Activated CD4-positive, alpha-beta T cell treated with anti-CD3 and anti-CD28 coated beads for 48 hours (primary cell): ENCODE measurements at regions not wholly inside any gene's neighbourhood (a gene's known extent, or its start where the extent isn't known, plus 50 kb on each side); places are given as distances from the start of the nearest gene placed in this dataset.
"Not testable (repeated sequence)": the region's sequence is repeated elsewhere in the genome, so short reads cannot be mapped to it uniquely, and the experiment has no call there.

ENCODE experiments used
- DNase-seq: peaks from one replicate; pipeline ENCODE4 v3.0.0-alpha.2; 2020

DNA sequence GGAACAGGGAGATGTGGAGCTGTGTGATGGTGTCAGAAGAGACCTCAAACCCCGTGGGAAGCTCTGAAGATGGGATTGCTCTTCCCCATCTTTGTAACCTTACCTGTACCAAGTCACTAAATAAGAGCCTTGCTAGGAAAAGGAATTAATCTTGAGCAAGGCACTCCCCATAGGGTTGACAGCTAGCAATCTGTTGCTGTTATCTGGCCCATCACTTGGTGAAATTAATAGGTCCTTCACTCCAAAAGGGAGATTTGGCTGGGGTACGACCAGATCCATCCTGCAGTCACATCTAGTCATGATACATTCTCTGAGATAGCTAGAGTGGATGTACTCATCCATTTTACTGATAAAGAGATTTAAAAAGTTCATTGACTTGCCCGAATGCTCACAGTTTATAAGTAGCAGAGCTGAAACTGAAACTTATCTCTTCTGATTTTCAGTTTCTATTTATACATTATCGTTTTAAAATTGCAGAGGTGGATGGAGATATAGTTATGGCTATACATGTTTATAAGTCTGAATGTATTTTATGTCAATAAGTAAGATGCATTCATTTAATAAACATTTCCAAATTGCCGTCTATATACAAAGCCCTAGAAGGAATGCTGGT is 299.1 kb upstream of the MCTP2 start:
- DNase-seq, result no peak

DNA sequence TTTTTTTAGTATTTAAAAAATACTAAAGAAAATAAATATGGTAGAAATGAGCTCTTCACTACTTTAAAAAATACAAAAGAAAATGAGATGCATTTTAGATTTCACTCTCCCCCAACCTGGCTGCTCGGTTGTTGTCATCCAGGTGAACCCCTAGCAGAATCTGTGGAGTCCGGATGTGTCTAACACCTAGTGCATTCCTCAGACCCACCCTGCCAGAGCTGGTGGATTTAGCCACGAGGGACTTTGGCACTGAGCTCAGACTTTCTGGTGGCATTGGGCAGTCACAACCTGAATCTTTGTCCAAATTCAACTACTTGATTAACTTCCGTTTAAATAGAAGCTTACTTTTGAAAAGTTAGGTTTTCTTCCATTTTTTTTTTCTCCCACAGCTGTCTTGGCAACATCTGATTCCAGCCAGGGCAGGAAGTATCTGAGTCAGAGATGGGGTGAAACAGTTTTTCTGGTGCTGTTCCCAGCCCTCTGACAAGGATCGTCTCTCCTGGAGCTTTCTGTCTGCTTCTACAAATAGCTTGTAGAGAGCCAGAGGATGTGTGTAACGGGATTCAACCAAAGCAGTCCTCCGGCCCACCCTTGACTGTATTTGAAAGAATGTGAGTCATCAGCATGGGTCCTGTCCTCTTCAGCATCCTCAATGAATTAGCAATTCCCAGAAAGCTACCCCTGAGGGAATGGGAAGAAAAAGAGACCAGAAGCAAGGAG is 301.8 kb upstream of the MCTP2 start:
- DNase-seq, result no peak

DNA sequence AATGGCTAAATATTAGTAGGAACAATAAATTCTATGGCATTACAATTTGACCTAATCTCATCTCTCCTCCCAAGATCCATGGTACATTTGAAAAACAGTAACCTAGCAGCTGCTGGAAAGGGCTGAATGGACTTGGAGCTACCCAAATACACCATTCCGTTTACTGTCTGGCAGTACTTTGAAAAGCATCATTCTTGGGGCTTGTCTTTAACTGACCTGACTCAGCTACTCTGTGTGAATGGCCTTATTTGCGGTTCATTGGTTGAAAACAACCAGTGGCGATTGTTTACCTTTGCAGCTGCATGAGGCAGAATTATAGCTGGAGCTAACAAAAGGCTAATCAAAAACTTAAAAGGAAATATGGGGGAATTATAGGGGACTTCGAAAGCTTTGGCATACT is 311.2 kb upstream of the MCTP2 start:
- DNase-seq, result no peak

DNA sequence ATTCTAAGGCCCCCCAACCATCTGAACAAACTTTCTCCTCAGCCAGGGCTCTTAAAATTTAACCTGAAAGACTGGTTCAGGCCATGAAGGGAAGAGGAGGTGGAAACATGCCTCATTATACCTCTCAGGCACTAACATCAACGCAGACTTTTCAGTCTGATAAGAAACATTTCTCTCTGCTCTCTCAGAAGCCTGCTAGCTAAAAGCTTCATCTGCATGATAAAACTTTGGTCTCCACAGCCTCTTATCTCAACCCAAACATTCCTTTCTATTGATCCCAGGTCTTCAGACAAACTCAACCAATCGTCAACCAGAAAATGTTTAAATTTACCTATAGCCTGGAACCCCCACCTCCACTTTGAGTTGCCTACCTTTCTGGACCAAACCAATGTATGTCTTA is 312.6 kb upstream of the MCTP2 start:
- not testable (repeated sequence) for DNase-seq

DNA sequence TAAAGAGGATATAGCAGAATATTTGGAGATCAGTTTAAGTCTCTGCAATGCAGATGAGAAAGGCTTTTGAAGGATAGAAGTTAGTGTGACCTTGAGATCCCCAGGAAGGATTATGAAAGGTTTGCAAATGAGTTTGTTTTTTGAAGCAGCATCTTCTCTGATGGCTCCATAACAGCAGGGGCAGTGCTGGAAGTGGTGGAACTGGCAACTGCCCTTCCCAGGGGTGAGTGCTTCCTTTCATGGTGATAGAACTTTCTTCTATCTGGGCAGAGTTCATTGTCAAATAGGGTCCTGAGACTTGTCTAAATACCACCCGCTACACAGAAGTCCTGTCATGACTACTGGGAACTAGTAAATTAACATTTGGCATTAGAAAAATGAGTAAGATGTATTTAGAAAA is 314.2 kb upstream of the MCTP2 start:
- DNase-seq, result no peak

DNA sequence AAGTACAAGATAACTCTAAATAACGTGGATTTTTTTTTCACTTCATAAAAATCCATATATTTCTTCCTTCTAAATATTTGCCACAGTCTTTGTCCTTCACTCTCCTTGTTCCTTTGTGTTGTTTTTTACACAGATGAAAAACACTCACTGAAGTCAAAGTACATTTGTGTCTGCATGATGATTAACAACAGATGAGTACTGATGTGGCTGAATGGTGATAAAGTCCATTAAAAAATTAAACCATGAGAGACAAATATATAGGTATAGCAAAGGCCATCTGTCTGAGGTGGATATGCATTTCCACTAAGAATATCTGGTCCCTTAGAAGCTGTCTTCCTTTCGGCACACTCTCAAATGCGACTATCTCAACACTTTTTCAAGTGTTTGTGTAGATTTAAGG is 317.5 kb upstream of the MCTP2 start:
- no peak for DNase-seq

DNA sequence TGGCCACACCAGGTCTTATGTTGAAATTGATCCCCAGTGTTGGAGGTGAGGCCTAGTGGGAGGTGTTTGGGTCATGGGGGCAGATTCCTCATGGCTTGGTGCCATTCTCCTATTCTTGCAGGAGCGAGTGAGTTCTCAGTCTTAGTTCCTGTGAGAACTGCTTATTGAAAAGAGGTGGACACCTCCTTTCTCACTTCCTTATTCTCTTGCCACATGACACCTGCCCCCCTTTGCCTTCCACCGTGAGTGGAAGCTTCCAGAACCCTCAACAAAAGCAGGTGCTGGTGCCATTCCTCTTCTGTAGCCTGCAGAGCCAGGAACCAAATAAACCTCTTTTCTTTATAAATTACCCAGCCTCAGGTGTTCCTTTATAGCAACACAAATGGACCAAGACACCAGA is 318.1 kb upstream of the MCTP2 start:
- no peak for DNase-seq

DNA sequence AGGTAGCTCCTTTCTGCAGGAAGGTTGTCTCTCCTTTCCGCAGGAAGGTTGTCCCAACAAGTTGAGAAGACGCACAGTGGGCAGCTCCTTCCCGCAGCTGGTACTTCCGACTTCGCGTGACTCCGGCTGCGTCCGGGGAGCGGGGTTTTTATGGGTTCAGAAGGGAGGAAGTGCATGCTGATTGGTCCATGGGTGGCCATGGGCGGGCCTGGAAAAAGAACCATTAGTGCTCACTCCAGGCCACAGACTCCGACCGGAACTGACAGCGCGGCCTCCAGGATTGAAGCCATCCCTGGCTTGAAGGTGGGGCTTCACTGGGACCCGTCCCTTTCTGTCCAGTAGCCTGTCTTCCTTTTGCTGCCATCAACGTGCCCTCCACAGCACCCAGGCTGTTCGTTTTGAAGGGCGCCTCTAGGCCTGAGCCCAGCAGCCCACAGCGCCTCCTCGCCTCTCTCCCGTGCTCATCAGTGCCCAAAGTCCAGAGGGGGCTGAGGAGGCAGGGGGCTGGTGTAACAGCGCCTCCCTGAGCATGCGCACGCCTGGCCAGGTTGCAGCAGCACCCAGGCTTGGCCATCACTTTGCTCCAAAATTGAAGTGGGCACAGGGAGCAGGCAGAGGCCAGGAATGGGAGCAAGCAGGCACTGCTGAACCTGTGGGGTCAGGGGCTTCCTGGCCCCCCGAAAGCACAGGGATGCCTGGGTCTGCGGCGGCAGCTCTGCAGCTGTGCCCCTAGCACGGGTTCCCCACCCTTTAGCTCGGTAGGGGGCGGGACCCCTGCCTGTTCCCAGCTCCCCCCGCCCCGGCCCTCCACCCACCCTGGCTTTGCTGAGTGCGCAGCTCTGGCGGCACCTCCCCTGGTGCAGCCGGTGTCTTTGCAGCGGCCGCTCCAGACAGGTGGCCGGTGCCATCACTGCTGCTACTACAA is 330.6 kb upstream of the MCTP2 start:
- DNase-seq, result no peak

DNA sequence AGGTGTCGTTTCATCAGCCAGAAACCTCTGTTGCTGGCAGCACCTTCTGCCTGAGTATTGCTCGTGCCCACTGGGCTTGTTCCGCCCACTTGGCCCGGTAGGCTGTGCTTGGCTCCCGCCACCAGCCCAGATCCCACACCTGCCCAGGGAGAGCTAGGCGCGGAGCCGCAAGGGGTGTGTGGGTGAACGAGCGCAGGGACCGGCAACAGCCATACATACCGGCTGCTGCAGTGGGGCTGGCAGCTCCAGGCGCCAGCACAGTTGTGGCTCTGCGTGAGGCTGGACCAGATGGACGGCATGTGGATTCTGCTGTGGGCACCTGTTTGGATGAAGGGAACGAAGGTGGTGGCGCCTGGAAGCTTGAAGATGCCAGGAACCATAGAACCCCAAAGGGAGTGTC is 331.5 kb upstream of the MCTP2 start:
- DNase-seq, result no peak

DNA sequence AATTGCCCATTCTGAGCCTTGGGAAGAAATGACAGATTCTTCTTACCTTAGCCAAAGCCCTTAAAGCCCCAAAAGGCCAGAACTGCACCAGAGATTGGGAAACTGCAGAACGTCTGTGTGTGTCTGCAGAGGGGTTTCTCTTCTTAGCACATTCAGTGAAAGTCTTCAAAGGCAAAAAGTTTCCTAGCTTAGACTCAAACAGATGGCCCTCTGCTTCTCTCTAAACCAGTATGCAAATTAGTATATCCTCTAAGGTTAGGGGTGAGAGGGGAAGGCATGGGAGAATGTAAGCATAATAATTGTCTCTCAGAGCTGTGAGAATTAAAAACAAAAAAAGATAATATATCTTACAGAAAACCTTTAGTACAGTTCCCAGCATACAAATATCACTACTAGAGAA is 334.0 kb upstream of the MCTP2 start:
- DNase-seq, result no peak

DNA sequence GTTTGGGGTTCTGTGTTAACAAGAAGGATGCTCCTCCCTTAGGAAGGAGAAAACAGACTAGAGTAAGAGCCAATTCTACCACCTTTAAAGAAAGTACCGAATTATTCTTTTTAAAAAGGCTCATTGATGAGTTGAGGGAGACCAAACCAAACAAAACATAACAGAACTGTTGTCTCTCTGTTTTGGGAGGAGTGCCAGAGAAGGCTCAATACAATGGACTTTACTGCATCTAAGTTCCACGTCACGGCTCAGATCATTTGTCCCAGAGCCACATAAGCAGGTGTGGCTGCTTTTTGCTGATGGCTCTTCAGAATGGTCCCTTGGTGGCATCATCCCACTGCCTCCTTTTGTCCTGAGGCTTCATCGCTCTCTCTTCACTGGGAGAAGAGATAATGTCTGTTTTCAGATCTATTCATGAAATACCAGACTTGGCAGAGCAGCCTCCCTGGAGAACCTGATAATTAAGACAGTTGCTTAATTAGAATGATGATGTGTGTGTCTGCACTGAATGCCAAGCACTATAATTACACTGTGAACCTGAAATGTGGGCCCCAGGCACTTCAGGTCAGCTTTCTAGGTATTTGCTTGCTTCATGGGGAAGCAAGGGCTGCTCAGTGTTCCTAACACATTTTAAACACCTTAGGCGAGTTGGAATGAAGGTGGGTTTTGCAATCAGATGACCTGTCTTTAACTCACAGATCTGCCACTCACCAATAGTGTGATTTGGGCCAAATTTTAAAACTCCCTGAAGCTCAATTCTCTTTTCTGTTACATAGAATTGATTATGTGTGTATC is 335.2 kb upstream of the MCTP2 start:
- no peak for DNase-seq

DNA sequence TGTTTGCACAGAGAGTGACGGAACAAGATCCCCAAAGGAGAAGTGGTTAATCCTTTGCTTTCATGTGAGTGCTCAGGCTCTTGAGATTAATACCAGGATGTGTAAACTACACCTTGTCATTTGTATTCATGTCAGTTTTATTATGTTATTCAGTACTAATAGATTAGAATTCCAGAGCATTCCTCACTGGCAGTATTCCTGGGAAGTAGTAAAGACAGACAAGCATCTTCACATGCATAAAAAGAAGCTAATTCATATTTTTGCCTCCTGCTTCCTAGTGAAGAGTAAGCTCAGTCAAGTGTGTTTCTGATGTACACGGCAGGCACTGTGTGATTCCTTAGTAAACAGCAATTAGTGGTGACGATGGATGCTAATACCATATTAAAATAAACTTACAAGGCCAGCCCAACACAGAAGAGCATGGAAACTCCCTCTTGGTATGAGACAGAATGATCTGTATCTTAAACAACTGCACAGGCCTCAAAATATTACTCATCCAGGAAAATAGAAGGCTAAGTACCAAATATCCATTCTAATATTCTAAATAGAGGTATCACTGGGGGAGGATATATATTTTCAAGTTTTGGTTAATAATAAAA is 336.8 kb upstream of the MCTP2 start:
- no peak for DNase-seq

DNA sequence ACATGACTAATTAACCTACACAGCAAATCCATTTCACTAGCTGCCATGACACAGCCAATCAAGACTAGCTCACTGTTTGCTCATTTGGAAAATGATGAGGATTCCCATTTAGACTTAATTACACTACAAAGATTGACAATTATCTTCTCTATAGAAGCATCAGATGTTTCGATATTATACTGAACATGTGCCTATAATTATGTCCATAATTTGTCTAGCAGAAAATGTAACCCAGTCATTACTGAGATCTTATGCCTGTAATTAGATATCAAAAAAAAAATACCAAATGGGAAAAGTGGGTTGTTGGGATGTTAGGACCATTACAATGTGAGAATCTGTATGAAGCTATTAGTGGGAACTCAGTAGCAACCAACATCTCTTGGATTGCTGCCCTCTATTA is 344.2 kb upstream of the MCTP2 start:
- DNase-seq, result no peak

DNA sequence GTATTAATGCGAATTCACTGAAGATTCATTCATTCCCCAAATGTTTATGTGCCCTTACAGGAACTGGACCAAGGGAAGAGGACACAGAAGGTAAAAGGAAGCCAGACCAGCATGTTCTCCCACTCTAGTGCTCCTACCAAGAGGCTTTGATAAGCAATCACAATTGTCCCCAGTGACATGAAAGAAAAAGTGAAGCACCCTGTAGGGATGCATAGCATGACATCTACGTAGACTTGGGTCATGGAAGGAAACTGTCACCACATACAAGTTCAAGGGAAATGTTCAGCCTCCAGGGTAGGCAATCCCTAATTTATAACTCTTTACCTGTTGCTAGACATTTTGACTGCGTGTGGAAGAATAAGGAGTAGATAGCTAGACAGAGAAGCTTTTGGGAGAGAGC is 348.6 kb upstream of the MCTP2 start:
- DNase-seq, result no peak

DNA sequence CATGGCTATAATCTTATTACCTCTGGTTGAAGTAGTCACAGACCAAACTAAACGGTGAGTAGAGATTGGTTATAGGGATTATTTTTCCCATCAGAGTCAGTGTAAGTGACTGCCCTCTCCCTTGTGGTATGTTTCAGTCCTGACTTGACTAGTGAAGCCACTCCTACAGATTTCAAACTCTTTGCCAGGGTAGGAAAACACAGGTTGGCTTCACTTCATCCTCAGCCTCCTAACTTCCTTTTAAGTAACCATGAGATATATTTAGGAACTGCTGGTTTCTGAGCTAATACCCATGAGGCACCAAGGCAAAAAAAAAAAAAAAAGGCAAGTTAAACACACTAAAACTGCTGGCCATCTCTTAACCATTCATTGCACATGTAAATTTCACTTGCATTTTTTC is 349.2 kb upstream of the MCTP2 start:
- DNase-seq, result no peak

DNA sequence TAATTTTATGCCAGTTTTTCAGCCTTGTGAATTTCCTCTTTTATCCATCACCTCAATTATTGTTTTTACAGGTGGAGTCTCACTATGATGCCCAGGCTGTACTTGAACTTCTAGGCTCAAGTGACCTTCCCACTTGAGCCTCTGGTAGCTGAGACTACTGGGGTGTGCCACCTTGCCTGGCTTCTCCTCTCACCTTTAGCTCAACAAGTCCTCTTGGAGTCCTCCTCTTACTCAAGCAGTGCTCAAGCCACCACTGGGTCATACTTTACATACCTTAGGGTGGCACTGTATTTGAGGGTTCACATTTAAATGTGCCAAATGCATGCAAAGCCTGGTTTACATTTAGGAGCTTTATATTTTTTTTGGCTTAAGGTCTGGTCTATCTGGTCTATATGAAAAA is 350.1 kb upstream of the MCTP2 start:
- DNase-seq, result no peak

DNA sequence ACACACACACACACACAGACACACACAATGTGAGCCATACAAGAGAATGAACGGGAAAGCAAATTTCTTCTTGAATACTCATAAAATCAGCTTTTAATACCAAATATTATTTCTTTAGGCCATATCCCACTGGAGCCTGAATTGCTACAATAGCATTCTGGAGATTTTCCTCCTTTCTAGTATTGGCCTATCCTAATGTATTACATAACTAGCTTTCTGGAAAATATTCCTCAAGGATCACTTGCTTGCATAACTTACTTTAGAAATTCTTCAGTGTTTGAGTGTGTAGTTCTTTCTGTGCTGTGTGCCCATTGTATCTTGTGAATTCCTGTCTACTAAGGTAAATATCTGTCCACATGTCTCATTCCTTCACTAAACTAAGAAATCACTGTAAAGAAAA is 351.0 kb upstream of the MCTP2 start:
- DNase-seq, result no peak

DNA sequence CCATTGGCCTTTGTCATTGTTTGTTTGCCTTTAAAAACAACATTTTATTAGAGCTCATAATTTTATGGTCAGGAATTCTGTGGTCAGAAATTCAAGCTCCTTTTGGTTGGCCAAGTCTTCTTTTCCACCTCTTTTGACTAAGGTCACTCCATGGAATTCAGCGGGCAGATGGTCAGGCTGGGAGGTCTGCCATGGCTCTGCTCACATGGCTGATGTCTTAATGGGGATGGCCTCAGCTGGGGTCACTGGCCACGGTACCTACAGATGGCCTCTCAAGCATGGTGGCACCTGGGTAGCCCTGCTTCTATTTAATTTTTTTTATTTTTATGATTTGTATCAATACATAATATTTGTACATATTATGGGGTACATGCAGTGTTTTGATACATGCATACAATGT is 360.8 kb upstream of the MCTP2 start:
- no peak for DNase-seq

DNA sequence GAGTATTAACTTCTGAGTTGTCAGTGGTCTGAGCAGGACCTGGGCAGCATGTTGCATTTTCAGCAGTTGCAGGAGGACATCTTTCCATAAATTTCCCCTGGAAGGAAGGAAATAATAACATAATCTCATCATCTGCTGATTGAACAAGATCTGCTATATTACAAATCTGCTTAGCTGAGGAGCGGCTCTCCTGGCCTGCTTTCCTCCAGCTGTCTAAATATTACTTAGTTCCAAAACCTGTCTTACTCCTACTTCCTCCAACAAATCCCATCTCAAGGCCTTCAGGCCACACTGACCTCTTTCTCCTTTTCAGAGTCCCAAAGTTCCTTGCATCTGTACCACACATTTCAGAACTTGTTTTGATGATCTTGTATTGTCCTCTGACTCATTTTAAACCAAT is 364.4 kb upstream of the MCTP2 start:
- DNase-seq, result no peak

DNA sequence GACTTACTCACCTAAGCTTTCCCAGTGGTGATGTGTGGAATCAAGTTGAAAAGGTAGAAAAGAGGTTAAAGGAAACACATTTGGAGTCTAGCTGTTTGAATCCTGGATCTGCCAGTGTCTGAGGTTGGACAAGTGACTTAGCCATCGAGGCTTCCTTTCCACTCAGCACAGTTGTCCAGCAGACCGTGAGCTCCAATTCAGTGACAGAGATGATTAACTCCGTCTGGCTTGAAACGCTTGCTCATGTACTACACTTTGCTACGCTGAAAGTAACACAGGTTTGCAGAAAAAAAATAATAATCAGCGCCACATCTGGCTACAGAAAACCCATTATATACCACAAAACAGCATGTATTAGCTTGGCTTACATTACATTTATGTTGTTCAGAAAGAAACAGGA is 364.9 kb upstream of the MCTP2 start:
- no peak for DNase-seq

DNA sequence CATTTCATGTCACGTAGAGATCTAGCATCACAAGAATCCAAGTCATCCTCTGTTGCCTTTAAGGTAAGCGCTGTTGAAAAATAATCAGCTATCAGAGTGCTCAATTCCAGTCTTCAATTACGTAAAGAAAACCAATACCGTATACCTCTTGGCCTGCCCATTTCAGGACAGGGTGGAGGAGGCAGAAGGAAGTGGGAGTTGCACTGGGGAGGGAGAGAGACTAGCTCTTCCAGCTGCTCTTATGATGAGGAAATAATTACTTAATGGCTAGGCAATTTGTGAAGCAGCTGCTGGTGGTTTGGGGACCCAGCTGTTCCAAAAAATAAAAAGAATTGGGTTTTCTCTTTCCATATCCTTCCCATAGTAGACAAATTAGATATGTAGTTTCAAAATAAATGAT is 365.8 kb upstream of the MCTP2 start:
- DNase-seq, result no peak

DNA sequence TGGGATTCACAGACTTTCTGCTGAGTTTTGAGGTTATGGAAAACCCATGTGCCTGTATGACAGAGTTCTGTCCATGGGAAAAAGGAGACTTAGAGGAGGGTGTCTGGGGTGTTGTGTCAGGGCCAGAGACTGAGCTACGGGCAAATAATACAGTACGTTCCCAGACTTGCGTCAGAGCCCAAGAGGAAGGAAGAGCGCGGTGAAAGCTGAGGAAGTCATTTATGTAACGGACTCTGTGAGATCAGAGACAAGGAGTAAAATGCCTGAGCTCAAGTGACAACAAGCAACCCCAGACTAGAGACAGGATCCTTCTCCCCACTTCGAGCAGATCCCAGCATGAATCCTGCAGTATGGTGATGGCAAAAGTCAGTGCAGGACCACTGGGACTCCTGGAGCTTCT is 368.6 kb upstream of the MCTP2 start:
- no peak for DNase-seq
